RPMI8226 (cell line): ENCODE measurements at regions not wholly inside any gene's neighbourhood (a gene's known extent, or its start where the extent isn't known, plus 50 kb on each side); places are given as distances from the start of the nearest gene placed in this dataset.

Experiments
- DNase-seq: peaks from one replicate; pipeline ENCODE4 v3.0.0-alpha.2; 2015

- no peak for DNase-seq
Measured at GRCh38 chr2:2681711-2682251, 350.7 kb upstream of the MYT1L start.

- DNase-seq = no peak
Measured at GRCh38 chr2:2681085-2681484, 350.0 kb upstream of the MYT1L start.

GRCh38 chr2:2674831-2675230 lies 343.8 kb upstream of the MYT1L start:
- DNase-seq = no peak

GRCh38 chr2:2673406-2673805 lies 342.3 kb upstream of the MYT1L start:
- DNase-seq = no peak

- no peak for DNase-seq
Measured at GRCh38 chr2:2672249-2672648, 341.2 kb upstream of the MYT1L start.

GRCh38 chr2:2671826-2672225 lies 340.8 kb upstream of the MYT1L start:
- DNase-seq = no peak

- DNase-seq = no peak
Measured at GRCh38 chr2:2669316-2669715, 338.2 kb upstream of the MYT1L start.

GRCh38 chr2:2668681-2669265 lies 337.7 kb upstream of the MYT1L start:
- no peak for DNase-seq

GRCh38 chr2:2667690-2668089 lies 336.6 kb upstream of the MYT1L start:
- peak; percentile 13 for DNase-seq

GRCh38 chr2:2665834-2666133 lies 334.7 kb upstream of the MYT1L start:
- DNase-seq = no peak

- DNase-seq = no peak
Measured at GRCh38 chr2:2664989-2665833, 334.1 kb upstream of the MYT1L start.

- no peak for DNase-seq
Measured at GRCh38 chr2:2663401-2664036, 332.4 kb upstream of the MYT1L start.

GRCh38 chr2:2662847-2663356 lies 331.8 kb upstream of the MYT1L start:
- peak; percentile 58 for DNase-seq

GRCh38 chr2:2662037-2662846 lies 331.2 kb upstream of the MYT1L start:
- peak; percentile 57 for DNase-seq

GRCh38 chr2:2660789-2661355 lies 329.8 kb upstream of the MYT1L start:
- DNase-seq = no peak

- DNase-seq = peak; percentile 81
Measured at GRCh38 chr2:2657121-2657962, 326.3 kb upstream of the MYT1L start.

- DNase-seq = peak; percentile 48
Measured at GRCh38 chr2:2656115-2657011, 325.3 kb upstream of the MYT1L start.

GRCh38 chr2:2655453-2656114 lies 324.5 kb upstream of the MYT1L start:
- peak; percentile 56 for DNase-seq

- no peak for DNase-seq
Measured at GRCh38 chr2:2653231-2653630, 322.2 kb upstream of the MYT1L start.
